Hippocampal formation (tissue), 2 donors: ENCODE measurements at regions not wholly inside any gene's neighbourhood (a gene's known extent, or its start where the extent isn't known, plus 50 kb on each side); places are given as distances from the start of the nearest gene placed in this dataset.

ENCODE experiments used
- DNase-seq, 2 donors: peaks; one replicate each; lab custom pipeline; 2025; lab: John Stamatoyannopoulos, UW

- DNase-seq, result no peak
Observed at GRCh38 chr13:24081387-24081786, 79.1 kb upstream of the SPATA13 start.

GRCh38 chr13:24083141-24083540 is 77.4 kb upstream of the SPATA13 start:
- DNase-seq, result no peak

- peak in 1 of 2 donors; percentile 80 for DNase-seq
Observed at GRCh38 chr13:24083722-24084421, 76.6 kb upstream of the SPATA13 start.

- no peak for DNase-seq
Observed at GRCh38 chr13:24085662-24086061, 74.9 kb upstream of the SPATA13 start.

GRCh38 chr13:24086642-24087041 is 73.9 kb upstream of the SPATA13 start:
- no peak for DNase-seq

- no peak for DNase-seq
Observed at GRCh38 chr13:24087605-24088225, 72.8 kb upstream of the SPATA13 start.

GRCh38 chr13:24090049-24090448 is 70.5 kb upstream of the SPATA13 start:
- no peak for DNase-seq

GRCh38 chr13:24091080-24091479 is 69.4 kb upstream of the SPATA13 start:
- DNase-seq, result no peak

- DNase-seq, result no peak
Observed at GRCh38 chr13:24092108-24092507, 68.4 kb upstream of the SPATA13 start.

GRCh38 chr13:24093047-24093446 is 67.5 kb upstream of the SPATA13 start:
- DNase-seq, result no peak

GRCh38 chr13:24096659-24097058 is 63.9 kb upstream of the SPATA13 start:
- no peak for DNase-seq

GRCh38 chr13:24097064-24097463 is 63.5 kb upstream of the SPATA13 start:
- no peak for DNase-seq

GRCh38 chr13:24097667-24098066 is 62.9 kb upstream of the SPATA13 start:
- no peak for DNase-seq

GRCh38 chr13:24099490-24099889 is 61.0 kb upstream of the SPATA13 start:
- no peak for DNase-seq

- no peak for DNase-seq
Observed at GRCh38 chr13:24100188-24100587, 60.3 kb upstream of the SPATA13 start.

GRCh38 chr13:24103782-24104372 is 56.6 kb upstream of the SPATA13 start:
- DNase-seq, result no peak

GRCh38 chr13:24104723-24105122 is 55.8 kb upstream of the SPATA13 start:
- no peak for DNase-seq

GRCh38 chr13:24106429-24106828 is 54.1 kb upstream of the SPATA13 start:
- DNase-seq, result peak; percentile 47 to 50

- no peak for DNase-seq
Observed at GRCh38 chr13:24107955-24108614, 52.4 kb upstream of the SPATA13 start.

GRCh38 chr13:24108615-24108965 is 51.9 kb upstream of the SPATA13 start:
- DNase-seq, result no peak

- no peak for DNase-seq
Observed at GRCh38 chr13:24110011-24110410, 50.5 kb upstream of the SPATA13 start.
